ENCODE measurements at regions not wholly inside any gene's neighbourhood (a gene's known extent, or its start where the extent isn't known, plus 50 kb on each side); places are given as distances from the start of the nearest gene placed in this dataset.

GRCh38 chr11:19393941-19394340, 153.2 kb upstream of the E2F8 start:
- H3K9me3 ChIP-seq (replicated peaks; ENCODE audit: control insufficient read depth, insufficient read depth, low read length) = no peaks in the 10 kb centered on the region
- FAIRE-seq (no peak), DNase-seq (ENCODE audit: low read depth, low spot score) (no peak)
- H3K27ac ChIP-seq (ENCODE audit: insufficient read depth, low read depth, low read length) = no peak overlapping the region
- intact Hi-C loops (cut with micrococcal nuclease) (no loop called here), dilution Hi-C loops (cut with MboI; ENCODE audit: extremely low pct_ligation_motif_present, low sequenced_read_pairs) (no loop called here)
- H3K9me1 ChIP-seq (replicated peaks; ENCODE audit: control insufficient read depth, extremely low read depth, insufficient read depth, low read length) = no peaks in the 10 kb centered on the region
- H3K79me2 ChIP-seq (ENCODE audit: control insufficient read depth, insufficient read depth, low read length) = no peaks in the 10 kb centered on the region
- no TSS peak for BruUV-seq (replicated peaks)
- H3K4me2 ChIP-seq (ENCODE audit: insufficient read depth, low read length) = no peak overlapping the region
- H3K4me1 ChIP-seq (ENCODE audit: control insufficient read depth, extremely low read depth, insufficient read depth, low read length) = no peaks in the 10 kb centered on the region
- CTCF ChIA-PET = interaction anchor here (1.2 to 1.4 kb wide), 2 partner anchors 10 to 30 kb away, joined by 3 to 4 read pairs; no protein-coding TSS in a partner anchor
- no peak for TF ChIP-seq GATA2 (IDR thresholded peaks at IDR 0.05; ENCODE audit: insufficient read depth, insufficient read length, low read depth, low read length)
- TF ChIP-seq FOS (IDR thresholded peaks at IDR 0.05; ENCODE audit: borderline replicate concordance, insufficient read depth, low read length) = no peak
- TF ChIP-seq JUN (IDR thresholded peaks at IDR 0.05; ENCODE audit: borderline replicate concordance, insufficient read depth, insufficient read length, low read depth) = no peak
- no peak for TF ChIP-seq CTCF (IDR thresholded peaks at IDR 0.05; ENCODE audit: extremely low read depth in 1 of 2, insufficient read depth in 1 of 2, low read depth in 1 of 2, low read length in 2 of 2)
- no peak for TF ChIP-seq MYC (IDR thresholded peaks at IDR 0.05; ENCODE audit: low read depth, low read length)
- TF ChIP-seq POLR2A (IDR thresholded peaks at IDR 0.05; ENCODE audit: low read depth, low read length) = no peak
- TF ChIP-seq POLR2AphosphoS5 (IDR thresholded peaks at IDR 0.05; ENCODE audit: insufficient read depth, low read depth, low read length) = no peak
- TF ChIP-seq EZH2 (IDR thresholded peaks at IDR 0.05; ENCODE audit: borderline replicate concordance, low read depth, low read length, severe bottlenecking) = no peak
- no peak for TF ChIP-seq MAX (IDR thresholded peaks at IDR 0.05; ENCODE audit: insufficient read depth, insufficient read length)
- H3K36me3 ChIP-seq (ENCODE audit: control insufficient read depth in 2 of 2, extremely low read depth in 1 of 2, insufficient read depth in 2 of 2, low read length in 2 of 2) = no peaks in the 10 kb centered on the region
- no peaks in the 10 kb centered on the region for H3K27me3 ChIP-seq (ENCODE audit: control insufficient read depth in 2 of 2, insufficient read depth in 2 of 2, low read length in 2 of 2)
- POLR2A ChIA-PET = interaction anchor here (0.6 kb wide), 1 partner anchor 65 kb away, joined by 3 read pairs; no protein-coding TSS in a partner anchor
- H3K4me3 ChIP-seq (replicated peaks in 1 of 3; ENCODE audit: insufficient read depth in 1 of 3, low read depth in 1 of 3, low read length in 3 of 3) = no peak overlapping the region
- no peak overlapping the region for H3K9ac ChIP-seq (replicated peaks; ENCODE audit: extremely low read depth, insufficient read depth, low read length)
- H4K20me1 ChIP-seq (replicated peaks; ENCODE audit: control insufficient read depth, extremely low read depth, insufficient read depth, low read length) = no peaks in the 10 kb centered on the region
- no peak overlapping the region for H2AFZ ChIP-seq (ENCODE audit: low read depth, low read length)

Measured in endothelial cell of umbilical vein (primary cell).